ENCODE measurements at regions not wholly inside any gene's neighbourhood (a gene's known extent, or its start where the extent isn't known, plus 50 kb on each side); places are given as distances from the start of the nearest gene placed in this dataset.
A peak's percentile ranks its signal among the peaks of the same experiment; 100 is the strongest.

DNA sequence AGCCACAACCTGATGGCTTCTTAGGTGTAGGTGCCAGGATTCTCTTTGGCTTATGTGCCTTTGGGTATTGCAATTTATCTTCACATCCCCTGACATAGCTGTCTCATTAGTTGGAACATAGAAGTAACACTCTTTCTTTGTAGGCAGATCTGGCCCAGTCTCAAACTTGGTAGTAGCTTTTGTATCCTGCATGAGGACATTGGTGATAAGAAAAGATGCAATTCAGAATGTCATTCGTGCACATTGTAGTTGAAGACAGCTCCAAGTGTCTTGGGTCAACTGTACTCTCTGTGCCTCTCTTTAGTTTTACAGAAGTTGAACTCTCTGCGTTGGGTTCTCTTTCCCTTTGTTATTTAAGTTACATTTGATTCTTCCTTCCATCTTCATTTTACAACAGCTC is 69.6 kb upstream of the BCL11A start:
- H3K4me1 ChIP-seq (ENCODE audit: control extremely low read depth in 1 of 4, control insufficient read depth in 4 of 4, insufficient read depth in 4 of 4, low read length in 3 of 4): no peaks in the 10 kb centered on the region
- H3K4me3 ChIP-seq (ENCODE audit: control insufficient read depth in 1 of 7, extremely low read depth in 1 of 7, insufficient read depth in 4 of 7, low read depth in 2 of 7, low read length in 6 of 7): no peak overlapping the region
- H3K36me3 ChIP-seq (ENCODE audit: control insufficient read depth in 4 of 4, insufficient read depth in 4 of 4, low read length in 3 of 4): no peaks in the 10 kb centered on the region
- H3K9me3 ChIP-seq (ENCODE audit: control extremely low read depth in 1 of 5, control insufficient read depth in 4 of 5, insufficient read depth in 2 of 5, low read depth in 1 of 5, low read length in 4 of 5): no peaks in the 10 kb centered on the region
- ChIA-PET POLR2A (no interaction called here), CTCF (interaction anchor here (0.8 kb wide), 1 partner anchor 19 kb away, joined by 3 read pairs; no protein-coding TSS in a partner anchor)
- no peak for DNase-seq
- 89% methylated on average over 2 of the region's 2 CpGs for WGBS (ENCODE audit: insufficient coverage)
- H3K27me3 ChIP-seq (replicated peaks in 2 of 5; ENCODE audit: control insufficient read depth in 4 of 5, insufficient read depth in 5 of 5, low read length in 4 of 5): peaks cover 0 to 3% (median 0%) of the 10 kb centered on the region in 5 experiments
- H3K27ac ChIP-seq (ENCODE audit: insufficient read depth in 1 of 2, low read depth in 1 of 2, low read length in 2 of 2, poor library complexity in 1 of 2, severe bottlenecking in 2 of 2): no peak overlapping the region

DNA sequence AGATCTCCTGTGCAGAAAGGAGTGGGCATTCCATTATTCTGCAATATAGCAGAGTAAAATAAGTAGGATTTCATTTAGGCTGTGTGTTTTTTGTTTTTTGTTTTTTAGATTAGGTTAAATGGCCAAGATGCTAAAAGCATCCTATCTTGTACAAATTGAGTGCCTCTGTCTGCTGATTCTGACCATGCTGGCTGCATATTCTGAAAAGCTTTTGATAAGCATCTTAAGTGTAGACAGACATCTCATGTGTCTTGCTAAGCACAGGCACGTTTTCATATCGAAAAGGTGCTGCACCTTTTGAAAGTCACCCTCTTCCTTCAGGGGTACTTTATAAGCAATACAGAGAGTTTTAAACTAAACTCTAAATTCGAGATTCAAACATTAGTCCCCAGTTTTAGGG is 74.0 kb upstream of the BCL11A start:
- CTCF ChIA-PET: interaction anchor here (1.2 to 2.8 kb wide), 2 partner anchors 16 to 29 kb away, joined by 3 to 13 read pairs; no protein-coding TSS in a partner anchor
- WGBS (ENCODE audit: insufficient coverage): 100% methylated on average over 1 of the region's 3 CpGs
- peaks cover 0 to 8% (median 0%) of the 10 kb centered on the region in 4 experiments for H3K4me1 ChIP-seq (ENCODE audit: control extremely low read depth in 1 of 4, control insufficient read depth in 4 of 4, insufficient read depth in 4 of 4, low read length in 3 of 4)
- no peak overlapping the region for H3K27ac ChIP-seq (ENCODE audit: insufficient read depth in 1 of 2, low read depth in 1 of 2, low read length in 2 of 2, poor library complexity in 1 of 2, severe bottlenecking in 2 of 2)
- no peaks in the 10 kb centered on the region for H3K36me3 ChIP-seq (ENCODE audit: control insufficient read depth in 4 of 4, insufficient read depth in 4 of 4, low read length in 3 of 4)
- POLR2A ChIA-PET: interaction anchor here (0.5 kb wide), 1 partner anchor 254 kb away, joined by 4 read pairs; no protein-coding TSS in a partner anchor
- H3K27me3 ChIP-seq (replicated peaks in 2 of 5; ENCODE audit: control insufficient read depth in 4 of 5, insufficient read depth in 5 of 5, low read length in 4 of 5): peaks cover 0 to 3% (median 0%) of the 10 kb centered on the region in 5 experiments
- no peaks in the 10 kb centered on the region for H3K9me3 ChIP-seq (ENCODE audit: control extremely low read depth in 1 of 5, control insufficient read depth in 4 of 5, insufficient read depth in 2 of 5, low read depth in 1 of 5, low read length in 4 of 5)
- DNase-seq: no peak
- H3K4me3 ChIP-seq (ENCODE audit: control insufficient read depth in 1 of 7, extremely low read depth in 1 of 7, insufficient read depth in 4 of 7, low read depth in 2 of 7, low read length in 6 of 7): no peak overlapping the region

GRCh38 chr2:60628026-60628425 is 74.6 kb upstream of the BCL11A start:
- WGBS (ENCODE audit: insufficient coverage): 87% methylated on average over 3 of the region's 4 CpGs
- peaks cover 0 to 3% (median 0%) of the 10 kb centered on the region in 5 experiments for H3K27me3 ChIP-seq (replicated peaks in 2 of 5; ENCODE audit: control insufficient read depth in 4 of 5, insufficient read depth in 5 of 5, low read length in 4 of 5)
- H3K4me3 ChIP-seq (ENCODE audit: control insufficient read depth in 1 of 7, extremely low read depth in 1 of 7, insufficient read depth in 4 of 7, low read depth in 2 of 7, low read length in 6 of 7): no peak overlapping the region
- no peak overlapping the region for H3K27ac ChIP-seq (ENCODE audit: insufficient read depth in 1 of 2, low read depth in 1 of 2, low read length in 2 of 2, poor library complexity in 1 of 2, severe bottlenecking in 2 of 2)
- CTCF ChIA-PET: interaction anchor here (0.6 to 2.8 kb wide), 5 partner anchors 10 to 47 kb away, joined by 3 to 13 read pairs (median 3); no protein-coding TSS in a partner anchor
- H3K4me1 ChIP-seq (ENCODE audit: control extremely low read depth in 1 of 4, control insufficient read depth in 4 of 4, insufficient read depth in 4 of 4, low read length in 3 of 4): peaks cover 0 to 8% (median 0%) of the 10 kb centered on the region in 4 experiments
- POLR2A ChIA-PET: no interaction called here
- no peaks in the 10 kb centered on the region for H3K9me3 ChIP-seq (ENCODE audit: control extremely low read depth in 1 of 5, control insufficient read depth in 4 of 5, insufficient read depth in 2 of 5, low read depth in 1 of 5, low read length in 4 of 5)
- no peaks in the 10 kb centered on the region for H3K36me3 ChIP-seq (ENCODE audit: control insufficient read depth in 4 of 4, insufficient read depth in 4 of 4, low read length in 3 of 4)
- peak in 2 of 3 donors; percentile 6 to 24 for DNase-seq

GRCh38 chr2:60628615-60629304 is 75.3 kb upstream of the BCL11A start:
- Histone ChIP-seq H3K27ac (ENCODE audit: insufficient read depth in 1 of 2, low read depth in 1 of 2, low read length in 2 of 2, poor library complexity in 1 of 2, severe bottlenecking in 2 of 2) (no peak overlapping the region), H3K9me3 (ENCODE audit: control extremely low read depth in 1 of 5, control insufficient read depth in 4 of 5, insufficient read depth in 2 of 5, low read depth in 1 of 5, low read length in 4 of 5) (no peaks in the 10 kb centered on the region), H3K36me3 (ENCODE audit: control insufficient read depth in 4 of 4, insufficient read depth in 4 of 4, low read length in 3 of 4) (no peaks in the 10 kb centered on the region), H3K4me1 (ENCODE audit: control extremely low read depth in 1 of 4, control insufficient read depth in 4 of 4, insufficient read depth in 4 of 4, low read length in 3 of 4) (peaks cover 0 to 8% (median 0%) of the 10 kb centered on the region in 4 experiments), H3K27me3 (replicated peaks in 2 of 5; ENCODE audit: control insufficient read depth in 4 of 5, insufficient read depth in 5 of 5, low read length in 4 of 5) (peaks cover 0 to 3% (median 0%) of the 10 kb centered on the region in 5 experiments), H3K4me3 (ENCODE audit: control insufficient read depth in 1 of 7, extremely low read depth in 1 of 7, insufficient read depth in 4 of 7, low read depth in 2 of 7, low read length in 6 of 7) (no peak overlapping the region)
- 93% methylated on average over 3 of the region's 4 CpGs for WGBS (ENCODE audit: insufficient coverage)
- ChIA-PET POLR2A (no interaction called here), CTCF (interaction anchor here (0.6 to 2.8 kb wide), 7 partner anchors 8 to 46 kb away, joined by 3 to 13 read pairs (median 3); no protein-coding TSS in a partner anchor)
- DNase-seq: no peak

DNA sequence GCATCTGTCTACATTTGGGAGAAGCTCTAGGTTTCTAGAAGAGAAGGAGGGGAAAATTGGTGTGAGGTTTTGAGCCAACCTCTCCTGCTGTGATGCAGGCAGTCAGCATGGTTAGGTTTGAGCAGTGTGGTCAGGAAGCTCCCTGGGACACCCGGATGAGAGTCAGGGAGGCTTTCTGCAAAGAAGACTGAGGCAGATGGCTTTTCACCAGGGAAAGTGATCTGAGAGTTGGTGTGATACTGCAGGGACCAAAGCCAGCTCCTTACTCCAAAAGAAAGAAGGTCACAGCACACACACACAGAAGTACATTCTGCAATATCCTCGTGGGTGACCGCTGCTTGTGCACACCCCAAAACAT is 75.8 kb upstream of the BCL11A start:
- ChIA-PET POLR2A (no interaction called here), CTCF (interaction anchor here (0.9 to 2.8 kb wide), 5 partner anchors 8 to 46 kb away, joined by 3 to 13 read pairs (median 3); no protein-coding TSS in a partner anchor)
- DNase-seq: no peak

GRCh38 chr2:60629801-60630385 is 76.4 kb upstream of the BCL11A start:
- H3K4me1 ChIP-seq (ENCODE audit: control extremely low read depth in 1 of 4, control insufficient read depth in 4 of 4, insufficient read depth in 4 of 4, low read length in 3 of 4): peaks cover 0 to 8% (median 0%) of the 10 kb centered on the region in 4 experiments
- no peak for DNase-seq
- H3K27me3 ChIP-seq (replicated peaks in 2 of 5; ENCODE audit: control insufficient read depth in 4 of 5, insufficient read depth in 5 of 5, low read length in 4 of 5): peaks cover 0 to 3% (median 0%) of the 10 kb centered on the region in 5 experiments
- POLR2A ChIA-PET: no interaction called here
- CTCF ChIA-PET: interaction anchor here (0.9 to 2.8 kb wide), 3 partner anchors 9 to 47 kb away, joined by 3 to 13 read pairs (median 5); no protein-coding TSS in a partner anchor
- 100% methylated on average over 1 of the region's 4 CpGs for WGBS (ENCODE audit: insufficient coverage)
- H3K9me3 ChIP-seq (ENCODE audit: control extremely low read depth in 1 of 5, control insufficient read depth in 4 of 5, insufficient read depth in 2 of 5, low read depth in 1 of 5, low read length in 4 of 5): no peaks in the 10 kb centered on the region
- H3K27ac ChIP-seq (ENCODE audit: insufficient read depth in 1 of 2, low read depth in 1 of 2, low read length in 2 of 2, poor library complexity in 1 of 2, severe bottlenecking in 2 of 2): no peak overlapping the region
- no peaks in the 10 kb centered on the region for H3K36me3 ChIP-seq (ENCODE audit: control insufficient read depth in 4 of 4, insufficient read depth in 4 of 4, low read length in 3 of 4)
- no peak overlapping the region for H3K4me3 ChIP-seq (ENCODE audit: control insufficient read depth in 1 of 7, extremely low read depth in 1 of 7, insufficient read depth in 4 of 7, low read depth in 2 of 7, low read length in 6 of 7)

More for the DNA sequence above, 75.8 kb upstream of the BCL11A start:
- H3K4me3 ChIP-seq (ENCODE audit: control insufficient read depth in 1 of 7, extremely low read depth in 1 of 7, insufficient read depth in 4 of 7, low read depth in 2 of 7, low read length in 6 of 7): no peak overlapping the region
- H3K4me1 ChIP-seq (ENCODE audit: control extremely low read depth in 1 of 4, control insufficient read depth in 4 of 4, insufficient read depth in 4 of 4, low read length in 3 of 4): peaks cover 0 to 8% (median 0%) of the 10 kb centered on the region in 4 experiments
- WGBS (ENCODE audit: insufficient coverage): 83% methylated on average over 2 of the region's 3 CpGs
- H3K9me3 ChIP-seq (ENCODE audit: control extremely low read depth in 1 of 5, control insufficient read depth in 4 of 5, insufficient read depth in 2 of 5, low read depth in 1 of 5, low read length in 4 of 5): no peaks in the 10 kb centered on the region
- no peaks in the 10 kb centered on the region for H3K36me3 ChIP-seq (ENCODE audit: control insufficient read depth in 4 of 4, insufficient read depth in 4 of 4, low read length in 3 of 4)
- peaks cover 0 to 3% (median 0%) of the 10 kb centered on the region in 5 experiments for H3K27me3 ChIP-seq (replicated peaks in 2 of 5; ENCODE audit: control insufficient read depth in 4 of 5, insufficient read depth in 5 of 5, low read length in 4 of 5)
- no peak overlapping the region for H3K27ac ChIP-seq (ENCODE audit: insufficient read depth in 1 of 2, low read depth in 1 of 2, low read length in 2 of 2, poor library complexity in 1 of 2, severe bottlenecking in 2 of 2)

- peaks cover 0 to 8% (median 0%) of the 10 kb centered on the region in 4 experiments for H3K4me1 ChIP-seq (ENCODE audit: control extremely low read depth in 1 of 4, control insufficient read depth in 4 of 4, insufficient read depth in 4 of 4, low read length in 3 of 4)
- H3K27ac ChIP-seq (ENCODE audit: insufficient read depth in 1 of 2, low read depth in 1 of 2, low read length in 2 of 2, poor library complexity in 1 of 2, severe bottlenecking in 2 of 2): no peak overlapping the region
- no peak for DNase-seq
- POLR2A ChIA-PET: no interaction called here
- no peaks in the 10 kb centered on the region for H3K36me3 ChIP-seq (ENCODE audit: control insufficient read depth in 4 of 4, insufficient read depth in 4 of 4, low read length in 3 of 4)
- CTCF ChIA-PET: interaction anchor here (1.5 kb wide), 1 partner anchor 10 kb away, joined by 3 read pairs; no protein-coding TSS in a partner anchor
- H3K9me3 ChIP-seq (ENCODE audit: control extremely low read depth in 1 of 5, control insufficient read depth in 4 of 5, insufficient read depth in 2 of 5, low read depth in 1 of 5, low read length in 4 of 5): no peaks in the 10 kb centered on the region
- no peaks in the 10 kb centered on the region for H3K27me3 ChIP-seq (replicated peaks in 2 of 5; ENCODE audit: control insufficient read depth in 4 of 5, insufficient read depth in 5 of 5, low read length in 4 of 5)
- H3K4me3 ChIP-seq (ENCODE audit: control insufficient read depth in 1 of 7, extremely low read depth in 1 of 7, insufficient read depth in 4 of 7, low read depth in 2 of 7, low read length in 6 of 7): no peak overlapping the region
- WGBS (ENCODE audit: insufficient coverage): 97% methylated on average over 5 of the region's 5 CpGs
Observed at GRCh38 chr2:60633615-60634014, 80.2 kb upstream of the BCL11A start.

Data from common myeloid progenitor, CD34-positive (primary cell).